ENCODE measurements at regions not wholly inside any gene's neighbourhood (a gene's known extent, or its start where the extent isn't known, plus 50 kb on each side); places are given as distances from the start of the nearest gene placed in this dataset.

GRCh38 chrX:4186331-4186730 lies 472.9 kb upstream of the PRKX start:
- TF ChIP-seq EZH2phosphoT487 (IDR thresholded peaks at IDR 0.05; ENCODE audit: borderline replicate concordance, low read length) (no peak), EZH2 (IDR thresholded peaks at IDR 0.05; ENCODE audit: low read length, unreplicated experiment) (no peak)
